ENCODE measurements at regions not wholly inside any gene's neighbourhood (a gene's known extent, or its start where the extent isn't known, plus 50 kb on each side); places are given as distances from the start of the nearest gene placed in this dataset.
A peak's percentile ranks its signal among the peaks of the same experiment; 100 is the strongest.
"Not testable (repeated sequence)": the region's sequence is repeated elsewhere in the genome, so short reads cannot be mapped to it uniquely, and the experiment has no call there.

GRCh38 chr1:157317229-157317628, 179.0 kb upstream of the ETV3 start:
- not testable (repeated sequence) for DNase-seq

GRCh38 chr1:157315544-157315943, 177.3 kb upstream of the ETV3 start:
- DNase-seq = no peak

- DNase-seq = no peak
Measured at GRCh38 chr1:157314408-157314807, 176.2 kb upstream of the ETV3 start.

- no peak for DNase-seq
Measured at GRCh38 chr1:157313240-157313807, 175.1 kb upstream of the ETV3 start.

DNA sequence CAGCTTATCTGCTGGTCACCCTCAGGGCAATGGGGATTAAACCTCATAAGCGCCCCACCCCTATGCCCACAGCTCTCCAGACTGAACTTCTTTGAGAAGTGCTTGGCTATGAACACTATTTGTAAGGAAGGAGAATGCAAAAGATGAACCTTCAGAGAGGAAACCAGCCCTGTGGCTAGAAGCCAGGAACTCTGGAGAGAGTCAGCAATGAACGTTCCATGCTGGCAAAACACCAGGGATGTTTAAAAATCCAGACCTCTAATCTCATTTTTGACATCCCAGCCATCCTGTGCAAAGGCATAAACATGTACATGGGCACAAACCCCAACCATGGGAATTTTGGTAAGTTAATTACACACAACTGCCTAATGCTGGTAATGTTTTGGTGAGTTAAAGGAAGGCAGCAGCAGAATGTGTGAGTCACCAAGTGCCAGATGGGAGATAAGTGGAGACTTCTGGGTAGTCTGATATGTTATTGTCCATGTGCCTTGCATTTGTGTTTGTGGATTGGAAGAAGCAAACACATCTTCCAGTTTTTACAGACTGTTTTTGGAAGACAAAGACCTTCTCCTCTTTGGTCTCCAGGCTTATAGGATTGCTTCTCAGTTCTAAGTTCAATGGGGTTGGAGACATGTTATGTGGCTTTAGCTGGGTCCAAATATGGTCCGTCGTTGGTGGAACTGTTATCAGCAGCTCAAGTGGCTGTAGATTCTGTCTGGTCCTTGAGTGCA, 174.1 kb upstream of the ETV3 start:
- DNase-seq = peak; percentile 12

DNA sequence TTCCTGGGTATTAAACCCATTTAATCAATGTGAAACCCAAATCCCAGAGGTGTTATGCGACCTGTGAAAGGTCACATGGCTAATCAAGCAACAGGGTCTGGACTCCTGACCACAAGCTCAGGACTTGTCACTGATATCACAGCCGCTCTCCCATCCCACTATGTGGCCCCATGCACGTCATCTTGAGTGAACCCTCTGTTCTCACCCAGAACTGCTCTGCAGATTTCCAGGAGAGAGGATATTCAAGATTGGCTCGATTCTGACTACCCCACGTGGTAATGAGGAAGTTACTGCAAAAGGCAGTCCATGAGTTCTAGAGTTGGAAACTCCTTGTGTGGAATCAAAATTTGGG, 173.5 kb upstream of the ETV3 start:
- no peak for DNase-seq

DNA sequence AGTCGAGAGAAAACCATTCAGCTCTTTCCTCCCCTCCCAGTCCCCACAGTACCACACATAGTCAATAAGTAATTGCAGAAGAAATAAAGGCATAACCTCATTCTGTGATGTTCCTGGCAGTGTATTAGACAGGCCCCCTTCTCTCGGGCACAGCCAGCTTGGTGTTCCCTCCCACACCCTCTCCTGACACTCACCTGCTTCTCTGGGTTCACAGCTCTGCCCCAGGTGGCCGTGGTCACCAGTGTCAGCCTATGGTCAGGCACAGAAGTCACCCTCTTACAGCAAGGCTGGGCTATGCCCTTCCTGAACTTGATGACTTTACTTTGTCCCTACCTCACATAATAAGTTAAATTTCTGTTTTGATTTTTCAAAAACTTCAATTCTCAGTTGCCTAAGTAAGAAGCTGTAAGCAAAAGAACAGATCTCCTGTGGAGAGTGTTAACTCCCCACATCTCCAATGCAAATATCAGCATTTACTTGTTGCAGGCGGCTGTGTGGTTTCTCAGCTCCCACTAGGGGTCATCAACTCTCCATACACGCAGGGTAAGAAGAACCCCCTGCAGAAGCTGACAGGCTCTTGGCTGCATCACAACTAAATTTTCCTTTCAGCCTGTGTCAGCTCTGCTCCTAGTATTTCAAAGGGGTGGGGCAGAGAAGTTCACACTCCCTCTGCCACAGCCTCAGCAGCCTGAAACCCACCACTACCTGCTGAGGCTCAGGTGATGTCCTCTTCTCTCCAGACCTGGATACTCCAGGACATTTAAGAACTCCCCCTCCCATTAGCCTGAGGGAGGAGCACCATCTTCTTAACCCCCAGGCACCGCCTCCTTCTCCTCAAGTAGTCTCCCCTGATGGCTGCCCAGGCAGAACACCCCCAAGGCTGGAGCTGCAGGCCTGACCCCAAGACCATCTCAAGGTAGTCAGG, 172.9 kb upstream of the ETV3 start:
- peak; percentile 20 for DNase-seq

GRCh38 chr1:157310401-157310800, 172.2 kb upstream of the ETV3 start:
- no peak for DNase-seq

GRCh38 chr1:157307491-157307890, 169.3 kb upstream of the ETV3 start:
- DNase-seq = no peak

GRCh38 chr1:157306896-157307295, 168.7 kb upstream of the ETV3 start:
- DNase-seq = no peak

GRCh38 chr1:157304271-157304670, 166.1 kb upstream of the ETV3 start:
- DNase-seq = no peak

GRCh38 chr1:157302724-157303123, 164.5 kb upstream of the ETV3 start:
- DNase-seq = no peak

DNA sequence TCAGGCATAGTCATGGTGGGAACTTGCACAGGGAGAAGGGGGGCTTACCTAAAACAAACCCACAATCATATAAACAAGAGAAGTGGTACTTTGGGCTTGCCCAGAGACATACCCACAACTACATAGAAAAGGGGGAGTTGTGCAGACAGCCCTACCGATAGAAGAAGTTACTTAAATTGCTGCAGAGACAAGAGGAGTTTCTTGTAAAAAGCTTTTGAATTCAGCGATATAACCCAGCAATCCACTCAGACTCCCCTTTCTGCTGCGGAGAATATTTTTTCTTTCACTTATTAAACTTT, 164.0 kb upstream of the ETV3 start:
- no peak for DNase-seq

- DNase-seq = no peak
Measured at GRCh38 chr1:157301477-157302198, 163.4 kb upstream of the ETV3 start.

DNA sequence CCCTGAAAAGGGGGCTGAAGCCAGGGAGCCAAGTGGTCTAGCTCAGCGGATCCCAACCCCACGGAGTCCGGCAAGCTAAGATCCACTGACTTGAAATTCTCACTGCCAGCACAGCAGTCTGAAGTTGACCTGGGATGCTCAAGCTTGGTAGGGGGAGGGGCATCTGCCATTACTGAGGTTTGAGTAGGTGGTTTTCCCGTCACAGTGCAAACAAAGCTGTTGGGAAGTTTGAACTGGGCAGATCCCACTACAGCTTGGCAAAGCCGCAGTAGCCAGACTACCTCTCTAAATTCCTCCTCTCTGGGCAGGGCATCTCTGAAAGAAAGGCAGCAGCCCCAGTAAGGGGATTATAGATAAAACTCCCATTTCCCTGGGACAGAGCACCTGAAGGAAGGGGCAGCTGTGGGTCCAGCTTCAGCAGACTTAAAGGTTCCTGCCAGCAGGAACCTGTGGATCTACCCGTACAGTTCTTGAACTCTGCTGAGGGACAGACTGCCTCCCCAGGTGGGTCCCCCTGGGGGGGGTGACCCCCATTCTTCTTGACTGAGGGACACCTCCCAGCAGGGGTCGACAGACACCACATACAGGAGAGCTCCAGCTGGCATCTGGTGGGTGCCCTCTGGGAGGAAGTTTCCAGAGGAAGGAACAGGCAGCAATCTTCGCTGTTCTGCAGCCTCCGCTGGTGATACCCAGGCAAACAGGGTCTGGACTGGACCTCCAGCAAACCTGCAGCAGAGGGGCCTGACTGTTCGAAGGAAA, 156.4 kb upstream of the ETV3 start:
- DNase-seq = not testable (repeated sequence)

- DNase-seq = no peak
Measured at GRCh38 chr1:157292809-157293564, 154.8 kb upstream of the ETV3 start.

- no peak for DNase-seq
Measured at GRCh38 chr1:157292302-157292701, 154.1 kb upstream of the ETV3 start.

- DNase-seq = no peak
Measured at GRCh38 chr1:157291083-157291482, 152.9 kb upstream of the ETV3 start.

- no peak for DNase-seq
Measured at GRCh38 chr1:157289424-157290105, 151.4 kb upstream of the ETV3 start.

- no peak for DNase-seq
Measured at GRCh38 chr1:157288996-157289395, 150.8 kb upstream of the ETV3 start.

GRCh38 chr1:157288492-157288891, 150.3 kb upstream of the ETV3 start:
- DNase-seq = no peak

Measured in dermis blood vessel endothelial cell (primary cell).